Transverse colon (tissue), 4 donors: ENCODE measurements at regions not wholly inside any gene's neighbourhood (a gene's known extent, or its start where the extent isn't known, plus 50 kb on each side); places are given as distances from the start of the nearest gene placed in this dataset.
"Not testable (repeated sequence)": the region's sequence is repeated elsewhere in the genome, so short reads cannot be mapped to it uniquely, and the experiment has no call there.

Source experiments
- DNase-seq: peaks from one replicate; pipeline ENCODE4 v3.0.0-alpha.2; 2019
- H3K27ac ChIP-seq, 4 donors: fragments of 200-600 bp; sonication (generic); 2 replicates each; pipeline ENCODE4 v1.5.1; 2016 to 2018; ENCODE audit warnings: inconsistent platforms in 4 of 4
- H3K27me3 ChIP-seq: fragments of 200-600 bp; sonication (generic); 2 replicates; pipeline ENCODE4 v1.5.1; 2017; ENCODE audit warnings: inconsistent platforms
- H3K36me3 ChIP-seq, 4 donors: fragments of 200-600 bp; sonication (generic); 2 replicates each; pipeline ENCODE4 v1.5.1; 2017 to 2019; ENCODE audit warnings: inconsistent platforms in 4 of 4
- H3K4me1 ChIP-seq, 4 donors: fragments of 200-600 bp; sonication (generic); 2 replicates each; pipeline ENCODE4 v1.5.1; 2017 to 2020; ENCODE audit warnings: inconsistent platforms in 4 of 4
- H3K4me3 ChIP-seq, 4 donors: fragments of 200-600 bp; sonication (generic); 1 replicate in 1 of 4; 2 replicates in 3 of 4; pipeline versions ENCODE4 v1.5.1 to v1.6.1; 2017 to 2019; ENCODE audit warnings: inconsistent platforms in 4 of 4
- H3K9me3 ChIP-seq, 2 donors: fragments of 200-600 bp; sonication (generic); 2 replicates each; pipeline ENCODE4 v1.5.1; 2017 to 2019; ENCODE audit warnings: inconsistent platforms in 2 of 2
- CTCF ChIP-seq, 5 experiments: fragments of 200-600 bp in 3 of 5; fragments of 450-650 bp in 2 of 5; sonication (generic) in 3 of 5; IDR thresholded peaks; 1 replicate in 2 of 5; 2 replicates in 3 of 5; pipeline ENCODE4 v1.5.1; 2016 to 2017; ENCODE audit warnings: antibody characterized with exemption in 5 of 5, inconsistent platforms in 3 of 5, mild to moderate bottlenecking in 2 of 5, moderate library complexity in 1 of 5
- EP300 ChIP-seq: sonication (generic); formaldehyde crosslinking; IDR thresholded peaks from one replicate; pipeline ENCODE4 v1.6.1; 2017; ENCODE audit warnings: antibody characterized with exemption, low read depth
- POLR2A ChIP-seq: fragments of 450-650 bp; IDR thresholded peaks from one replicate; pipeline ENCODE4 v1.6.1; 2016; ENCODE audit warnings: antibody characterized with exemption, mild to moderate bottlenecking, moderate library complexity
- POLR2AphosphoS5 ChIP-seq, 3 donors: sonication (generic); formaldehyde crosslinking; IDR thresholded peaks; one replicate each; pipeline ENCODE4 v1.6.1; 2016; ENCODE audit warnings: antibody characterized with exemption in 3 of 3
- WGBS, 2 donors: methylation state at CpG; one replicate each; pipeline ENCODE4 v1.1.5; 2018; ENCODE audit warnings: low coverage in 1 of 2; 5-methylcytosine and 5-hydroxymethylcytosine counted together
- in situ Hi-C, 4 donors: fragments of 200-750 bp; cut with MboI; loops; one replicate each; pipeline versions ENCODE4 v1.15.0 to v1.15.1; 2017; ENCODE audit warnings: low sequenced_read_pairs in 3 of 4, low pct_ligation_motif_present in 1 of 4, low pct_unique_long_range_greater_than_20kb in 1 of 4
- intact Hi-C: fragments of 100-400 bp; cut with DNase I; formaldehyde crosslinking; loops from one replicate; pipeline ENCODE4 v1.15.1; 2023; ENCODE audit warnings: low total_unique reads

DNA sequence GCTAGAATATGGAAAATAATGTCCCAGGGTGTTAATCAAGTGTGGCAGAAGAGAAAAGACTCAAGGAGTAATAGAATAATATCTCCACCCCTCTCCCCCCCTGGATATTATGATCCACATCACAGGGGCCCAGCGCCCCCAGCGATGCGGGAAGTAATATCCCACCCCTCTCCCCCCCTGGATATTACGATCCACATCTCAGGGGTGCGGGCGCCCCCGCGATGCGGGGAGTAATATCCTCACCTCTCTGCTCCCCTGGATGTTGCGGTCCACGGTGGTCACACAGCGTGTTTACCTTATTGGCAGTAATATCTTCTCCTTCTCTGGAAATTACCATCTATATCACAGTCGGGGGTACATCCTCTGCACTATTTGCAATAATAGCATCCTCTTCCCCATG lies 97.1 kb upstream of the OSBPL11 start:
- WGBS, 2 donors, result 95 to 100% methylated on average over 1 to 13 of the region's 13 CpGs
- in situ Hi-C loops (no loop called here), intact Hi-C loops (no loop called here)
- no peak for DNase-seq
- Histone ChIP-seq H3K9me3 (no peaks in the 10 kb centered on the region), H3K4me3 (no peak overlapping the region), H3K27me3 (no peaks in the 10 kb centered on the region), H3K36me3 (no peaks in the 10 kb centered on the region), H3K4me1 (no peaks in the 10 kb centered on the region), H3K27ac (no peak overlapping the region)
- no peak for TF ChIP-seq EP300
- no peak for TF ChIP-seq POLR2A
- TF ChIP-seq CTCF (IDR thresholded peaks at IDR 0.05), result no peak
- no peak for TF ChIP-seq POLR2AphosphoS5 (IDR thresholded peaks at IDR 0.05)

- H3K27me3 ChIP-seq, result no peaks in the 10 kb centered on the region
- H3K27ac ChIP-seq, result no peak overlapping the region
- no peak for DNase-seq
- H3K4me1 ChIP-seq, result no peaks in the 10 kb centered on the region
- in situ Hi-C loops (no loop called here), intact Hi-C loops (no loop called here)
- WGBS, 2 donors, result 89 to 91% methylated on average over 7 to 10 of the region's 10 CpGs
- no peaks in the 10 kb centered on the region for H3K9me3 ChIP-seq
- H3K4me3 ChIP-seq, result no peak overlapping the region
- TF ChIP-seq EP300, result no peak
- H3K36me3 ChIP-seq, result no peaks in the 10 kb centered on the region
Observed at GRCh38 chr3:125693887-125694286, 98.6 kb upstream of the OSBPL11 start.

GRCh38 chr3:125694761-125695294 lies 99.5 kb upstream of the OSBPL11 start:
- intact Hi-C loops, result no loop called here
- Histone ChIP-seq H3K36me3 (no peaks in the 10 kb centered on the region), H3K27ac (no peak overlapping the region), H3K4me3 (no peak overlapping the region), H3K4me1 (no peaks in the 10 kb centered on the region), H3K27me3 (no peaks in the 10 kb centered on the region), H3K9me3 (no peaks in the 10 kb centered on the region)
- no peak for TF ChIP-seq EP300
- no peak for TF ChIP-seq POLR2AphosphoS5 (IDR thresholded peaks at IDR 0.05)
- TF ChIP-seq POLR2A, result no peak
- TF ChIP-seq CTCF (IDR thresholded peaks at IDR 0.05), result no peak
- in situ Hi-C loops, result no loop called here
- 90 to 91% methylated on average over 4 to 14 of the region's 14 CpGs for WGBS, 2 donors
- DNase-seq, result no peak

- H3K4me3 ChIP-seq, result no peak overlapping the region
- WGBS, 2 donors, result 85 to 87% methylated on average over 6 of the region's 6 CpGs
- in situ Hi-C loops (no loop called here), intact Hi-C loops (no loop called here)
- no peaks in the 10 kb centered on the region for H3K36me3 ChIP-seq
- DNase-seq, result no peak
- no peaks in the 10 kb centered on the region for H3K4me1 ChIP-seq
- no peak overlapping the region for H3K27ac ChIP-seq
- TF ChIP-seq POLR2AphosphoS5 (IDR thresholded peaks at IDR 0.05) (no peak), CTCF (IDR thresholded peaks at IDR 0.05) (no peak), POLR2A (no peak), EP300 (no peak)
- H3K9me3 ChIP-seq, result no peaks in the 10 kb centered on the region
- no peaks in the 10 kb centered on the region for H3K27me3 ChIP-seq
Observed at GRCh38 chr3:125695688-125696087, 100.4 kb upstream of the OSBPL11 start.

DNA sequence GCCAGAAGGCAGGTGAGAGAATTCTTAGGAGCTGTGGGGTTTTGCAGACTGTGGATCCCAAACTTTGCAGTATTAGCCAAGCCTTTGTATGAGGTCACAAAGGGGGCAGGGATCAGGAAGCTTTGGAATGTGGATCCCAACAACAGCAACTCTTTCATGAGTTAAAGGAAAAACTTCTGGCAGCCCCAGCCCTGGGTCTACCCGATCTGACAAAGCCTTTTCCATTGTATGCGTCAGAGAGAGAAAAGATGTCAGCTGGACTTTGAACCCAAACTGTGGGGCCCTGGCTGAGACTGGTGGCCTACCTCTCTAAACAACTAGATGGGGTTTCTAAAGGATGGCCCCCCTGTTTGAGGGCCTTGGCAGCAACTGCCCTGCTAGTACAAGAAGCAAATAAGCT lies 101.8 kb upstream of the OSBPL11 start:
- DNase-seq, result not testable (repeated sequence)

GRCh38 chr3:125697979-125698640 lies 102.8 kb upstream of the OSBPL11 start:
- intact Hi-C loops, in situ Hi-C loops, H3K9me3 ChIP-seq, H3K27ac ChIP-seq, DNase-seq, H3K36me3 ChIP-seq, H3K4me1 ChIP-seq, H3K4me3 ChIP-seq, H3K27me3 ChIP-seq: not testable (repeated sequence)
- 69% methylated on average over 13 of the region's 13 CpGs; no CpG with 5 or more reads in 1 of the 2 donors for WGBS, 2 donors

More for the DNA sequence above, 101.8 kb upstream of the OSBPL11 start:
- H3K36me3 ChIP-seq, H3K4me3 ChIP-seq, in situ Hi-C loops, H3K4me1 ChIP-seq, H3K9me3 ChIP-seq, H3K27me3 ChIP-seq, intact Hi-C loops, H3K27ac ChIP-seq: not testable (repeated sequence)
- 60 to 67% methylated on average over 2 of the region's 2 CpGs for WGBS, 2 donors
